ENCODE measurements at regions not wholly inside any gene's neighbourhood (a gene's known extent, or its start where the extent isn't known, plus 50 kb on each side); places are given as distances from the start of the nearest gene placed in this dataset.
A peak's percentile ranks its signal among the peaks of the same experiment; 100 is the strongest.

DNA sequence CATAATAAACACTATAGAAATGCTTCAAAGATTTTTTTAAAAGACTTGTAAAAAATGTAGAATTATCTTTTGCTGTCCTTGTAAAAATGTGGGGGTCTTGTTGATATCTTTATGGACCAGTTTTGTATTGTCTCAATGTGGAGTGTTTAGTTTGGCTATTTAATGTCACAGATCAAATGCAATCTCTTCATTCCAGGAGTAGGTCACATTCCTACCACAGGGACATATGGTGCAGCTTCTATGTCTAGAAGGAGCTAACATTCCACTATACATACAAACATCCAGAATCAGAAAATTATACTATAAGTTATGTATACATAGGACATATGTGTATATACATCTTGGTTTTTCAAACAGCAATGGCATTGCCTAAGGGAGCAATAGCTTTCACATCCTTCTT, 345.7 kb downstream of the BMP4 start:
- DNase-seq (ENCODE audit: low spot score) = no peak

DNA sequence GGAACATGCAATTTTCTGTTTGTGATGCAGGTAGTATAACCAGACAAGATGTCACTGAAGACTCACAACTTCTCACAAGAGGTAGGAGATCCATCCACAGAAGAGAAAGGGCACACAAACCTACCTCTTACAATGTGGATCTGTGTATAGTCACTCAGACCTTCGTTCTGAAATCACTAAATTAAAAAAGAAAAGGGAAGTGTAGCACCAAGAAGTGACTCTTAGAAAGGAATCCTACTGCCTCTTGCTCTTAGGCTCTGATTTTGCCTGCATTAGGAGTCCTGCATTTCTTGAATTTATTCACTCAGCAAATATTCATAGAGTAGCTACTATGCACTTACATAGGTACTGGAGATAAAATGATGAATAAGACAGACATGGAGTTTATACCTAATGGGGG, 347.6 kb downstream of the BMP4 start:
- no peak for DNase-seq (ENCODE audit: low spot score)

DNA sequence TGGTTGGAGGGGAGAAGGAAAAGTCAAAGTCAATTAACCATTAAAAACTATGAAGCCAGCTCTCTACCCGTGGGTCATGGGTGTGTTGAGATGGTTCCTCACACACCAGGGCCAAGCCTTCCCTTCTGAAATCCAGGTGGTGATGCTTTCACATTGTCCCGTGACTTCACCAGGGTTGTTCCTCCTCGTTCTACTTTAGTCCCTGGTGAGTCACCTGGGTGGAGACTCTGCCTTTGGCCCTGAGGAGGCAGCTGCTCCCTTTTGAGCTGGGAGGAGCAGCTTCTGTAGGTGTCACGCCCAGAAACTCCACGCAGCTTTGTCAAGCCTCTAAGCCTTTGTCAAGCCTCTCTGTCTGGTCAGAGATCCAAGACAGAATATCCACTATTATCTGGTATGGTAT, 348.3 kb downstream of the BMP4 start:
- DNase-seq (ENCODE audit: low spot score) = peak; percentile 7

DNA sequence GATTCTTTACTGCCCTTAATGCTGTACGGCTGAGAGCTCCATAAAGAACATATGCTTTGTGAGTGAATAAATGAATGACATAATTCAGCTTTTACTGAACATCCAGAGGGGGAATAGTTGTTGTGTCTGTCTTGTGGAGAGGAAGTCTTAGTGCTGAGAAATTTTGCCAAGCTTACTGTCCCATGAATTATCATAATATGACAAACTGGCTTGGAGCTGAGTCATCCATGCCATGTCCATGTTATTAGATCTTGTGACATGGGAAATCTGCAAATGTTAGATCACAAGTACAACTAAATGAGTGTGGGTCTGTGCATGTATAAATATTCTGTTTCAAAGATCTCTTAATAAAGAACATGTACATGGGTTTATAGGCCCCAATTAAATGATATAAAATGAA, 350.4 kb downstream of the BMP4 start:
- DNase-seq (ENCODE audit: low spot score) = no peak

DNA sequence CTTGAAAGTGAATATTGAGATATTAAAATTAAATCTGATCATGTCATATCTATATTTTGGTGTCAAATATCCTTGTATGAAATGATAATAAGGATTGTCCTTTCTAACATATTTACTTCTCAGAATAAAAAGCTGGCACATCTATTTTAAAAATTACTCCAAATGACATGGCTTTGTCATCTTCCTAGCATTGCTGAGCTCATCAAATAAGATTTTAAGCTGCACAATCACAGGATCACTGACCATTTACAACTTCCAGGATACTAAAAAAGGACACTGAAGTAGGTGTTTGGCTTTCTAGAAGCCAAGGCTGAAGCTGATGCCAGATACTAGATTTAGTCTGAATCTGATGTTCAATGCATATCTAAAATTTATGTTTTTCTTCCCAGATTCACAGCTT, 351.1 kb downstream of the BMP4 start:
- no peak for DNase-seq (ENCODE audit: low spot score)

DNA sequence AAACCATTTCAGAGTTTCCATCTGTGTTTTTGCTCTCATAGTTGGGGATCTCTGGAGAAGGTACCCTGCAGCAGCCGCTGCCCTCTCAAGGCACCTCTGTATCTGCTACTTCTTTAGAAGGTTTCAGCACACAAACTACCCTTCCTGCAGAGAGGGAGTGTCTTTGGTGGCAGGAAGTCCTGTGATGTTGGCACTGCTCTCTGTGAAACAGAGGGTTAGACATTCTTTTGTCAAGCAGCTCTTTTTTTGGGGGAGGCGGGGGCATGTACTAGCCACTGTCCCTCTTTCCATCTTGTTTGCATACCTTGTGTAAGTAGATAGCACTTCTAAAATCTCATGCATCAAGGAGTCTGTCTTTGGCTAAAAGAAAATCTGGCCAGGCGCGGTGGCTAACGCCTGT, 352.6 kb downstream of the BMP4 start:
- no peak for DNase-seq (ENCODE audit: low spot score)

DNA sequence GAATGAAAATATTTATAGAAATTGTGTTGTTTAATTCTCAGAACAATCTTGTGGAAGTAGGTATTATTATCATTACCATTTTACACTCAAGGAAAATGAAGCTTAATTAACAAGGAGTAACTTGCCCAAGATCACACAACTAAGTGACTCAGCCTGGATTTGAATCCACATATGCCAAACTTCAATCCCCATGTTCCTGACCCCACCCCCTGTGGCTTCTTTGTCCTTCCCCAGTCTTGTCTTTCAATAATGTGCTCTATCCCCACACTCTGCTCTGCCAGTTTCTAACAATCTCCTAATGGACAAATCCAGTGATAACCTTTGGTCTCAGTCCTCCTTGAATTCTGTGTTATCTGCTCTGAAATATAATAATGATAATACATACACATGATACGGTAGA, 355.2 kb downstream of the BMP4 start:
- no peak for DNase-seq (ENCODE audit: low spot score)

DNA sequence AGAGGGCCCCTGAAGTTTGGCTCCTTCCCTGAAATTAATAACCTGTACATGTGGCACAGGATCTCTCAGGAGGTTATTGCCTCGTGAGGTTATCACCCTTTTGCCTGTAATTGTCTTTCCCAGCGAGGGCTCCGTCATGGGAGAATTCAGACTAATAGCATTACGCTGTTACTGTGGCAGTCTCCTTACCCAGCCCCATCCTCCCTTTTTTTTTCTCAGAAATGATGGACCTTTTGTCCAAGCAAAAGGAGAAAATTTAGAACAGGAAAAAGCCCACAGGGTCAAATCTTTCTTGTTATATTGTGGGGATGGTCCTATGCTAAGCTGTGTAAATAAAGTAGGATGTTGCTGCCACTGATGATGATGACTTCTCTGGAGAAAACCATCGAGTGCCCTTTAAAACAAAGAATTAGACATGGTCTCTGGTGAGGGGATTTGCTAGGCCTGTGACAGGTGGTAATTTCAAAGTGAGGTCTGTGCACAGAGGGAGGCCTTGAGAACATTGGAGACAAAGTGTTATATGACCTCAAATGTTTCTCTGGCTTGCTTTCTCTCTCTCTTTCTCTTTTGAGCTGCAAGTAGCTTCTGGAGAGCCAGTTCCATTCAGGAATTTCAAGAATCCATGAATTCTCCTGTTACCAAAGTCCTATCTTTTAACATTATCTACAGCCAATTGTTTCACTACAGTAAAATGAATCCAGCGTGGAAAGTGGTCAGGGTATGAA, 357.2 kb downstream of the BMP4 start:
- DNase-seq (ENCODE audit: low spot score) = no peak

DNA sequence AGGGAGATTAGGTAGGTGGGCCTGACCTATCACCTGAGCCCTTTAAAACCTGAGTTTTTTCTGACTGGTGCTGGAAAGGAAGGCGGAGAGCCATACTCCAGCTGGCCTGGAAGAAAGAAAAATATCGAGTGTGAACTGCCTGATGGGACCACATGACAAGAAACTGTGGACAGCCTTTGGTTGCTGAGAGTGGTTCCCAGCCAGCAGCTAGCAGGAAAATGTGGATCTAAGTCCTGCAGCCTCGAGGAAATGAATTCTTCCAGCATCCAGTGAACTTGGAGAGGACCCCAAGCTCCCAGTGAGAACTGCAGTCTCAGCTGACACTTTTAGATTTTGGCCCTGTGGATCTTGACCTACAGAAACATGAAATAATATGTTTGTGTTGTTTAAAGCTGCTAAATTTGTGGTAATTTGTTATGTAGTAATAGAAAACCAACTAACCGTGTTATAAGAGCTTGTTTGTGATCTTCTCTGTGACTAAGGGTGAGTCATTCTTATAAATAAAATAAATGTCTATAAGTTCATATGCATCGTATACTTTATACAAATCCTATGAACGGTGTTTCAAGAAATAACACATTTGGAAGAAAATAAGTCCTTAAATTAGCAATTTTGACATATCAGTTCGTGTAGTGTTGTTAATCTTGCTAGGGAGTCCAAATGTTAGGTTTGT, 359.6 kb downstream of the BMP4 start:
- DNase-seq (ENCODE audit: low spot score) = no peak

DNA sequence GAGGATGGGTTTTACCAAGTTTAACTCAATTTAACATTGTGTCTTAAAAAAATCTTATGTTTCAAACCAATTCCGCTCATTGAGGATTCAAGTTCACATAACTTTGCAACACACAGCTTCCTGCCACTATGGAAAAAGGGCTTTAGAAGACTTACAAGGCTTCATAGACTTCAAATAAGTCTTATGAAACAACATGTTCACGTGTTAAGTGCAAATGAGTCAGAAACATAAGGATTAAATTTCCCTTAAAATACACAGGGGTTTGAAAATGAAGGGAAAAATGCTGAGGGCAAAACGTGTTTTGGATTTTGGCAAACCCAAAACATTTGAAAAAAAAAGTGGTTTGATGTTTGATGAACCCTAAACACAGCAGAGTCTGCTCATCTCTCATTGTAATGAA, 364.8 kb downstream of the BMP4 start:
- DNase-seq (ENCODE audit: low spot score) = no peak

DNA sequence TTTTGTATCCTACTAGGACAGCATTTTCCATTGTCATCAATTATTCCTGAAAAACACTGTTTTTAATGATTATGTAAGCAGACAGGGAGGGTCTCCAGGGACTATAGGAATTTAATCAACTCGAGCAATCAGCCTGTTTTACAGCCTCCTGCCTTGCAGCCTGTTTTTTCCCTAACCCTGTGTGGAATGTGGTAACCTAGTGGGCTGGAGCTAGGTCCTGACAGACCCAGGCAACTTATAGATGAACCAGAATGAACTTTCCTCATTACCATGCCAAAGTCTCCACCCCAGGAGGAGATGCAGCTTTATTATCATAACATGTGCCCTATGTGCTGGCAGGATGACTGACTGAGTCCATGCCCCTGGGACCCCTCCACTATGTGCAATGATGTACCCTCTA, 375.1 kb downstream of the BMP4 start:
- no peak for DNase-seq (ENCODE audit: low spot score)

DNA sequence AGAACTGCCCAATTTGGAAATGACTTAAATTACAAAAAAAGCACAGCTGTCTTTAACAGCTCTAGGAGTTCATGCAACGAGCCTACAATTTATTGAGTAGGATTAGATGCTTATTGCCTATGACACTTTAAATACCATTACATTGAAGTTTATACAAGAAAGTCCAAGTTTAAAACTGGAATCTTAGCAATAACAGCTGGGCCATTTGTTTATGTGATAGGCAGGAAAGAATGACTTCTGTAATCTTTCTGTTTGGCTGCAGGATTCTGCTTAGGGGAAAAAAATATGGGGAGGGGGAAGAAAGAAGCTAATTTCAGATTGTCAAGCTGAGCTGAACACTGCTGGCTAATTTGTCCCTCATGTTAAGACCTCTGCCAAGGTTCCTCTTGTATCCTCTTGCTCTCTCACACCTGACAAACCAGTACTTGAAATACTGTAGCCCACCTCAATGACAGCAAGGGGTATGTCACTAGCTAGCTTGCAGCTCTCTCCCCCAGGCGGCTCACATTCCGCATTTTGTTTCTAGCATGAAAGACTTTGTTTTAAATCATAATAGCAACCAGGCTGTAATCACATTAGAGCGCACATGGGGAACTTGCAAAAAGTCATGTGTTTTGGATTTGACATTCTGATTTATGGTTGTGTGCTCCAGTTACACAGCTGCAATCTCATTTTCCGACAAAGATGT, 384.8 kb downstream of the BMP4 start:
- no peak for DNase-seq (ENCODE audit: low spot score)

DNA sequence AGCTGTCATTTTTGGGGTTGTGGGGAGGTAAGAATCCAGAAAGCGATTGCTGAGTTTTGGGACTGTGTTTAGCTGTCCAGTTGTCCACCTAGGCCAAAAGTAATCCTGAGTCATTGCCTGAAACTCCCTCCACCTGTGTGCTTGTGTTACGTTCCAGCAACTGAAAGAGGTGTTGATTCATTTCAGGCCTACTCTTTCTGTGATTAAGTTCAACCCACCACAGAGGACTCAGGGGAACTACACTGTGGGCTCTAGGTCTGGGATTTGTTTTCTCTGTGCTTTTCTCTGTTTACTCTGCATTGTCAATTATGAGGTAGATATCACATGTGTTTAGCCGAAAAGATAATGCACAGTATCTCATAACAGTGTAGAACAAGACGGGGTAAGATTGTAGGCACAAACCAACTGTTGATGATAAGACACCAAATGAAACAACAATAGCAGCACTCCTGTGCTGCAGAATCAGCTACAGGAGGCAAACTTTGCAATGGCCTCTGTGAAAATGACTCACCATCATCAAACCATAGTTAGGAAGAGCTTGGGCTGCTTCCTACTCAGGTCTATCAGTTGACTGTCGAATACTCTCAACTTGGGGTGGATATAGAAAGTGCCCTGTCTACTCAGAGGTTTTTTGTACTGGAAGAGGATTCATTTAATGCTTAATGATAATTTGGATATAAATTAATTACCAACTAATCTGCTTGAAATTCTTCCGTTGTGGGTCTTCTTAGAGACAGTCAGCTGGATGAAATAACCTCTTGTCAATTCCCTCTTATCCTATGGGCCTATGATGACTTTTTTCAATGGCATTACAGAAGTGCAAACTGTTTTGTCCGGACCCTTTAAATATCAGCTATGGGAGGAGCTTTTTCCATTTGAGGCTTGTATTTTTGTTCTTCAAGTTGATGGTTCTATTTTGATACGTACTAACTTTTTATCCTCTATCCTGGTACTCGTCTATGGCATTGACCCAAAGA, 385.9 kb downstream of the BMP4 start:
- DNase-seq (ENCODE audit: low spot score) = no peak

DNA sequence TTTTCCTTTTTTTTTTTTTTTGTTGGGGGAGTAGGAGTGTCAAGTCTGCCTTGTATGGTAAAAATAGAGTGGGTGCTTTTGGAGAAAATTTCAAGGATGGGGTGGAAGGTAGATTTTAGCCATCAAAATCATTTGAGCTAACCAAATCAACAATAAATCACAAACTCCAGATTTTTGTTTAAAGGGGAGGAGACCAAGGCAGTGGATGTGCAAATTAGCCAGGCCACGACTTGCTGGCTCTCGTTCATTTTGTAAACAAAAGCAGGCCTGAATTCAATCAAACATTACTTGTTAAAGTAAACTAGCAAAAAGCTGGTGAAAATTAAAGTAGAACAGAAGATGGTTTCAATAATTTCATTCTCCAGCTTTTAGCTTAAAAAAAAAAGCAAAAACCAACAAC, 387.2 kb downstream of the BMP4 start:
- DNase-seq (ENCODE audit: low spot score) = no peak

DNA sequence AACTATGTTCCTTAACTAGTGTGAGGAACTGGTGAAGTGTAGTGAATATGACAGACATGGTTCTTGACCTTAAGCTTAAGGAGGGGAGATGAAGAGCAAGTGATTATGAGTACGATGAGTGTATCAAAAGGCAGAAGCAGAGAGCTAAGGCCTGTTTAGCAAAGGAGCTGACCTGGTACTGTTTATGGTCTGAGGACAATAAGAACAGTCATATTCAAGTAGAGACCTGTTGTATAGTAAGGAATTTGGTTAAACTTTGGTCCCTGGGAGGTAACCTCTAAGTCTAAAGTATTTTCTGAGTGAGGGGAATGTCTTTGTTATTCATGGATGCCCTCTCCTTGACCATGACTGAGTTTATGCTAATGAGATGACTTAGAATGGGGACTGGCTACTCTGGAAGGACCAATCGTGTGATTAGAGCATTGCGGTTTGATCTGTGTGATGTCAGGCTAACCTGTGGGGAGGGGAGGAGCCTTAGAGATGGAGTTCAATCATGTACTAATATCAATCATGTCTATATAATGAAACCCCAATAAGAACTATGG, 389.3 kb downstream of the BMP4 start:
- DNase-seq (ENCODE audit: low spot score) = no peak

DNA sequence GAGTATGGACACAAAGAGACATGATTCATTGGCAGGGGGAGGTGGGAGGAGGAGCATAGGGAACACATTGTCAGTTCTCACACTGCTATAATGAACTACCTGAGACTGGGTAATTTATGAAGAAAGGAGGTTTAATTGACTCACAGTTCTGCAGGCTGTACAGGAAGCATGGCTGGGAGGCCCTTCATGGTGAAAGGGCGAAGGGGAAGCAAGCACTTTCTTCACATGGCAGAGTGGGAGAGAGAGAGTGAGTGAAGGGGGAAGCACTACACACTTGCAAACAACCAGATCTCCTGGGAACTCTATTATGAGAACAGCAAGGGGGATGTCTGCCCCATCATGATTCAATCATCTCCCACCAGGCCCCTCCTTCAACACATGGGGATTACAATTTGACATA, 391.8 kb downstream of the BMP4 start:
- DNase-seq (ENCODE audit: low spot score) = no peak

DNA sequence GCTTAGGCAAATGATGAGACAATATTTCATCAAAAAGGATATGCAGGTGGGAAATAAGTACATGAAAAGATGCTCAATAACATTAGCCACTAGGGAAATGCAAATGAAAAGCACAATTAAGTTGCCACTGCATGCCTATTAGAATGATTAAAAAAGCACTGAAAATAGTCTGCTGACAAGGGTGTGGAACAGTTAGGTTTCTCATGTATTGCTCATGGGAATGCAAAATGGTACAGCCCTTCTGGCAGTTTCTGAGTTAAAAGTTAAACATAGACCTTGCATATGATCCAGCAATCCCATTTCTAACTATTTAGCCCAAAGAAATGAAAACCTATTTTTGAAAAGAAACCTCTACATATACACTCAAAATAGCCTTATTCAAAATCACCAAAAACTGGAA, 393.0 kb downstream of the BMP4 start:
- DNase-seq (ENCODE audit: low spot score) = no peak

DNA sequence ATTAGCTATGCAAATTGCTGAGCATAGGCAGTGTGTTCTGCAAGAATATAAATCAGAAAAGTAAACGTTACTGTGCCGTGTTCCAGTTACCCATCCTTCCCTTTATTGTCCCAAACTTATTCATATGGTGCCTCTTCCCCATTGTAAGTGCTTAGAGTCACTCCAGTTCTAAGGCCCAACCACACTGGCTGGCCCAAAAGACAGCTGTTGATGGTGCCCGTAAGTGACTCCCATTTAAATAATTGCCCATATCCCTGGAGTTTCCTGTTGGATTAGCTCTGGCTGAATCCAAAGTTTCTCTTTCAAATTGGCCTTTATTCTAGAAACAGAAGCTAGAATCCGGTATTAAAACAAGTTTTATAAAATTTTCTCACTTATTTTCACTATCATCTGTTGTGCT, 400.1 kb upstream of the DDHD1 start:
- DNase-seq (ENCODE audit: low spot score) = no peak

DNA sequence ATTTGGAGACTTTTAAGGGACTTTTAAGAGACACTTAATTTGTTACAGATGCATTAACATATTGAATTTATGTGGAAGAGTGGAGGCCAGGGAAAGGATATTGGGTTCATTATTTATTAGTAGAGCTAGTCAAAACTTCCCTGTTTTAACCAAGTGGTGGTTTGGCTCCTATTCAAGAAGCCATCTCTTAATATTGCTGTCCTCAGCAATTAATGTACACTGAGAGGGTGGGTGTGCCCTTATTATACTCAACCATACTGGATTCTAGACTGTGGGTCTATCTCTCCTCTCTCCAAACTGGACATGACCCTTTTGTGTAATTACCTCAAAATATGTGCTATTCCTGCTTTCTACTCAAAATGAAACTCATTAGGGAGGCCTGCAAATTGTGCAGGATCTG, 398.7 kb upstream of the DDHD1 start:
- DNase-seq (ENCODE audit: low spot score) = no peak

DNA sequence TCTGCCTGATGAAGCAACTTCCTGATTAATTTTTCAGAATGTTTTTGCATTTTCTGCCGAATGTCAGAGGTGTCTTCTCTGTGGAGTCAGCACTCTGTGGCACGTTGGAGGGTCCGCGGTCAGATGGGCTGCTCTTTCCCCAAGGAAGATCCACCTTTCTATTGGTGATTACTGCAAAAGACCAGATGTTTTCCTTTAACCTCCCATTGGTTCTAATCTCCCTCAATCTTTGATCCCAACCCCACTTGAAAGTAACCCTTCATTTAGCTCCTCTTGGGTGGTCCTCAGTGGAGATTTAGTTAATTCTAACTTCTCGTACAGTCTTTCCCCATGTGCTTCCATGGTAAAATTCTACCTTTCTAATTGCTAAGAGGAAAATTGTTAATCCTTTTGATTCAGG, 397.7 kb upstream of the DDHD1 start:
- no peak for DNase-seq (ENCODE audit: low spot score)

DNA sequence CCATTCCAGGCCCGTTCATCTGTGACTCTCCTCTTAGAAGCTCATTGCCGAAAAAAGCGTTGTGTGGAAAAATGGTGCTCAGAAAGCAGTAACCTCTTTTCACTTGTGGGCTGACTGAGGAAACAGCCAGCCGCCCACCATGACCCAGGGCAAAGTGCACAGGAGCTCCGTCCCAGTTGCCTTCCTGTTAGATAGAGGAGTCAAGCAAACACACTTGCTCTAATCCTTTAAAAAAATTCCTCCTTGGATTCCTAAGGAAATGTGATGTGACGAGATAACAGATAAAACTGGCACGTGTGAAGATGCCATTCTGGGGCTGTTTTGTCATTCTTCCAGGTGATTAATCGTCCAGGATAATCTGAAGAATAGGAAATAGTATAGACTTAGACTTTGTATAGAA, 396.8 kb upstream of the DDHD1 start:
- DNase-seq (ENCODE audit: low spot score) = no peak

DNA sequence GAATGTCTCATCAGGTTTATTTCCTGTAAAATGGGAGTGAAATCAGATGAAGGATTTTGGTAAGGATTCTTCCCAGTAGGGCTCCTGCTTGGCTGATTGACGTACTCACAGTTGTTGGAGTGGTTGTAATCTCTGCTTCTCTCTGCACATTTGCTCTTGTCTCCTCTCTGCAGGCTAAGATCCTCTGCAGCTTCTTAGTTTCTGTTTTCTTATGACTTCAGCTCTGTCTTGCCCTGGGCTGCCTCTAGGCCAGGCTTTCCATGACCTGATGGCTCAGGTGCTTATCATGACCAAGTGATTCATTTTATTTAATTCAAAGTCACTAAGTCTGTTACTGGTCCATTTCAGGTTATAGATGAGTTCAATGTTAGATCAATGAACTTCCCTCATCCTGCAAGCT, 394.5 kb upstream of the DDHD1 start:
- no peak for DNase-seq (ENCODE audit: low spot score)
